ENCODE measurements at regions not wholly inside any gene's neighbourhood (a gene's known extent, or its start where the extent isn't known, plus 50 kb on each side); places are given as distances from the start of the nearest gene placed in this dataset.

DNA sequence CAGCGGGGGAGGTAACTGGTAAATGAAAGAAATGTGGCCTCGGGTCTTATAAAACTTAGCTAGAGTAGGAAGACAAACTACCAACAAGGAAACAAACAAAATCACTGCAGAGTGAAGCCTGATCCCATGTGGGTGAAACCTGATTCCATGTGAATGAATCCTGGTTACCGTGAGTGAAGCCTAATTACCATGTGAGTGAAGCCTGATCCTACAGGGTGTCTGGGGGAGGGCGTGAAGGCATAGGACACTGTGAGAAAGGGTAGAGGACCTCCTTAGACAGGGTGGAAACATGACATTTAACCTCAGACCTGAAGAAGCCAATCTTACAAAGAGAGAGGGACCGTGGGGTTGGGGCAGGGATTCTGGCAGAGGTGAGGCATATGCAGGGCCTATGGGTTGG lies 106.2 kb upstream of the USP47 start:
- Histone ChIP-seq H3K27me3 (no peaks in the 10 kb centered on the region), H3K27ac (no peak overlapping the region), H3K9me3 (no peaks in the 10 kb centered on the region), H3K4me3 (no peak overlapping the region), H3K36me3 (no peaks in the 10 kb centered on the region), H3K4me1 (no peaks in the 10 kb centered on the region)
- TF ChIP-seq, protein P1, sequence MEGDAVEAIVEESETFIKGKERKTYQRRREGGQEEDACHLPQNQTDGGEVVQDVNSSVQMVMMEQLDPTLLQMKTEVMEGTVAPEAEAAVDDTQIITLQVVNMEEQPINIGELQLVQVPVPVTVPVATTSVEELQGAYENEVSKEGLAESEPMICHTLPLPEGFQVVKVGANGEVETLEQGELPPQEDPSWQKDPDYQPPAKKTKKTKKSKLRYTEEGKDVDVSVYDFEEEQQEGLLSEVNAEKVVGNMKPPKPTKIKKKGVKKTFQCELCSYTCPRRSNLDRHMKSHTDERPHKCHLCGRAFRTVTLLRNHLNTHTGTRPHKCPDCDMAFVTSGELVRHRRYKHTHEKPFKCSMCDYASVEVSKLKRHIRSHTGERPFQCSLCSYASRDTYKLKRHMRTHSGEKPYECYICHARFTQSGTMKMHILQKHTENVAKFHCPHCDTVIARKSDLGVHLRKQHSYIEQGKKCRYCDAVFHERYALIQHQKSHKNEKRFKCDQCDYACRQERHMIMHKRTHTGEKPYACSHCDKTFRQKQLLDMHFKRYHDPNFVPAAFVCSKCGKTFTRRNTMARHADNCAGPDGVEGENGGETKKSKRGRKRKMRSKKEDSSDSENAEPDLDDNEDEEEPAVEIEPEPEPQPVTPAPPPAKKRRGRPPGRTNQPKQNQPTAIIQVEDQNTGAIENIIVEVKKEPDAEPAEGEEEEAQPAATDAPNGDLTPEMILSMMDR (IDR thresholded peaks at IDR 0.05): no peak
- intact Hi-C loops (cut with DNase I): no loop called here
- no peak for DNase-seq (ENCODE audit: low spot score in 2 of 2)

DNA sequence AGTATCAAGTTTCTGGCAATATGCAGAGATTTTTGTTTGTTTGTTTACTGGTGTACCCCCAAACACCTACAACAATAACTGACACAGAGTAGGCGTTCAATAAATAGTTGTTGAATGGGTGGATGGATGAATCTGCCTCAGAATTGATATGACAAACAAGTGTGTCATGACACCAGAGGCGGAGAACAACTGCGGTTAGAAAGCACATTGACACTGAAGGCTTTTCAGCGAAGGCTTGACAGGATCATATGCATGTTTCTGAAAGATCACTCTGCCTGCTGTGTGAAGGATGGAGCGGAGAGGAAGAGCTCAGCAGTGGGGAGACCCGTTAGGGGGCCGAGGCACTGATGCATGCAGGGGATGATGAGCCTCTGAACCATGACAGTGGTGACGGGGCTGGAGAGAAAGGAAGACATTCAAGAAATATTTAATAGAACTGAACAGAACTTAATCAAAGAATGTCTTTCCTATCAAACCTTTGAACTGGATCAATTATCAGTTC lies 108.5 kb upstream of the USP47 start:
- no peak for DNase-seq (ENCODE audit: low spot score in 2 of 2)
- TF ChIP-seq, protein P1 (IDR thresholded peaks at IDR 0.05): no peak
- no peak overlapping the region for H3K27ac ChIP-seq
- intact Hi-C loops (cut with DNase I): no loop called here
- no peaks in the 10 kb centered on the region for H3K27me3 ChIP-seq
- no peak overlapping the region for H3K4me3 ChIP-seq
- no peaks in the 10 kb centered on the region for H3K9me3 ChIP-seq
- no peaks in the 10 kb centered on the region for H3K36me3 ChIP-seq
- no peaks in the 10 kb centered on the region for H3K4me1 ChIP-seq

DNA sequence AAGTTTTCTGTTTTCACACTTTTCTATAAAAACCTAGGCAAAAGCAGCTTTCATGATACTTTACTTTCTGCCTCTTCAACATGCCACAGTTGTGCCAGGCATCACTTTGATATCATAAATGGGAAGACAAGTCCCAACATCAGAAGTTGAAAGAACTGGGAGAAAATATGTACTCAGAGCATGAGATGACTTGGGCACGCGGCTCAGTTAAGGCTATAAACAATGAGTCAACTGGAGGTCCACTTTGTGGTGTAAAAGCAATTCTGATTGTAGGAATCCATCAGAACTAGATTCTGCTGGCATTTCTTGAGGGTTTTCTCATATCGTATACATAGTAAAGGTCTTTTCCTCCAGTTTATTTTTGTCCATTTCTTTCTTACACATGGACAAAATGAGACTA lies 109.7 kb upstream of the USP47 start:
- Histone ChIP-seq H3K36me3 (no peaks in the 10 kb centered on the region), H3K27me3 (no peaks in the 10 kb centered on the region), H3K9me3 (no peaks in the 10 kb centered on the region), H3K4me1 (no peaks in the 10 kb centered on the region), H3K4me3 (no peak overlapping the region), H3K27ac (no peak overlapping the region)
- TF ChIP-seq, protein P1 (IDR thresholded peaks at IDR 0.05): no peak
- intact Hi-C loops (cut with DNase I): no loop called here
- no peak for DNase-seq (ENCODE audit: low spot score in 2 of 2)

DNA sequence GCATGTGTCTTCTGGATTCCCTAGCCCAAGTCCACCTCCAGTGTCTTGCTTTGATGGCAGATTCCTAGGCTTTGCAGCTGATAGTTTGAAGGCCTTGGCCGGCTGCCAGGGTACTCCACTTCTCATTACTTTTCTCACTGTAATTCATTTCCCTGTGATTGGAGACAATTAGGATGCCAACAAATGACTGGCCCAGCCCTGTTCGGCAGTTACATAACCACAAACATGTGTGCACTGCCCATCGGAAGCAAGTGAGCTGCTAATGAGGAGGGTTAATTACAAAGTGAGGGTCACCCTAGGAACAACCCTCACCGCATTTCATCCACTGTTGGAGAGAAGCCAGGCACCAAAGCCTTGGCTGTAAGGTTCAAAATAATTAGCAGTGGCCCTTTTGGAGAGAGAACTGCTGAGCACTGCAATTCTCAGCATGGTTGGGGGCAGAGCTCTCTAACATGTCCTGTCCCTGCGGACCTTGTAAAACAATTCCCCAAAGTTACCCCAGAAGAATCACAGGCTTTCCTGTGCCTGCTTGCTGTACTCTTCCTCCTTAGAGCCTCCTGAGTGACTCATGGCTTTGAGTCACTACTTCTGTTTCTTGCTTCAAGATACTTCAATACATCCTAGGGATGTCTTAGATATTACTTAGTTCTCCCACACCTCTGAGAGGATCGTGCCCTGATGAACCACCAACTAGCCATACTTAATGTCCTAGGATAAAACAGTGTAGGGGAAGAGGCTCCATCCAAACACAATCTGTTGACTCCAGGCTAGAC lies 109.7 kb upstream of the GALNT18 start:
- TF ChIP-seq, protein P1 (IDR thresholded peaks at IDR 0.05): no peak
- intact Hi-C loops (cut with DNase I): no loop called here
- no peak overlapping the region for H3K27ac ChIP-seq

DNA sequence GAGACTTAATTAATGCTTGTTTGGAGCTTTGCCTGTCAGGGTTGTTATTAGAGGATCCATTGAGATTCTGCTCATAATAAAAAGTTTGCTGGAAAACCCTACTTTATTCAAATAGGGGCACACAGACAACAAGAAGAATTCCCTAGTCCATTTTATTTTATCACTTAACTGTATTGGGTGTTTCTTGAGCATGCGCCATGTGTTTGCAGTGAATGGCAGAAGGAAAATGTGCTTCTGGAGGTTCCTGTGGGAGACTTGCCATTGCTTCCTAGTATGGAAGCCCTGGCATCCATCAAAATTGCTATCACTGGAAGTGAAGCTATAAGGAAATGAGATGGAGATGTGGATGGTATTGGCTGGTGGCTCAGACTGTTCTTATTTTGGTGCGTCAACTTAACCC lies 106.6 kb upstream of the GALNT18 start:
- H3K36me3 ChIP-seq: no peaks in the 10 kb centered on the region
- no peaks in the 10 kb centered on the region for H3K9me3 ChIP-seq
- intact Hi-C loops (cut with DNase I): no loop called here

More for the DNA sequence above, 109.7 kb upstream of the GALNT18 start:
- DNase-seq (ENCODE audit: low spot score in 2 of 2): no peak
- Histone ChIP-seq H3K9me3 (no peaks in the 10 kb centered on the region), H3K27me3 (no peaks in the 10 kb centered on the region), H3K36me3 (no peaks in the 10 kb centered on the region), H3K4me3 (no peak overlapping the region), H3K4me1 (no peaks in the 10 kb centered on the region)

More for the DNA sequence above, 106.6 kb upstream of the GALNT18 start:
- TF ChIP-seq, protein P1 (IDR thresholded peaks at IDR 0.05): no peak
- Histone ChIP-seq H3K4me3 (no peak overlapping the region), H3K27ac (no peak overlapping the region), H3K4me1 (no peaks in the 10 kb centered on the region), H3K27me3 (no peaks in the 10 kb centered on the region)
- no peak for DNase-seq (ENCODE audit: low spot score in 2 of 2)

Data from ascending aorta (tissue), 2 donors.